ENCODE measurements at regions not wholly inside any gene's neighbourhood (a gene's known extent, or its start where the extent isn't known, plus 50 kb on each side); places are given as distances from the start of the nearest gene placed in this dataset.

- peaks cover 0 to 4% of the 10 kb centered on the region in 2 experiments; a peak in 3 of 5 replicates for H3K9me3 Mint-ChIP-seq
- no peak overlapping the region for H2BK120ac ChIP-seq (ENCODE audit: low read depth, low read length, poor library complexity, severe bottlenecking)
- no peak overlapping the region for H3K23ac ChIP-seq (ENCODE audit: insufficient read length, low read depth, low read length)
- no peaks in the 10 kb centered on the region for H3K23me2 ChIP-seq (ENCODE audit: insufficient read length, low read depth, low read length, poor library complexity, severe bottlenecking)
- H3K4me1 Mint-ChIP-seq, result peaks cover 12 to 18% of the 10 kb centered on the region in 2 experiments; a peak in 3 of 4 replicates
- no peak overlapping the region for H4K91ac ChIP-seq (ENCODE audit: insufficient read length, low read depth, low read length)
- no peak overlapping the region for H4K5ac ChIP-seq (ENCODE audit: insufficient read length, low read depth, low read length)
- no peak overlapping the region for H4K8ac ChIP-seq (replicated peaks; ENCODE audit: insufficient read length, low read depth, low read length)
- H3K14ac ChIP-seq (ENCODE audit: insufficient read depth, low read length), result no peak overlapping the region
- H2AFZ ChIP-seq (ENCODE audit: low read length), result no peak overlapping the region
- H3K27ac Mint-ChIP-seq, result no peak overlapping the region
- H2BK20ac ChIP-seq (ENCODE audit: low read depth, low read length, poor library complexity, severe bottlenecking), result no peak overlapping the region
- H3K18ac ChIP-seq (ENCODE audit: insufficient read length, low read depth, low read length), result no peak overlapping the region
- DNase-seq, result no peak
- no peaks in the 10 kb centered on the region for H3K79me1 ChIP-seq (ENCODE audit: insufficient read depth, low read depth, low read length, poor library complexity, severe bottlenecking)
- H3K4me1 ChIP-seq (ENCODE audit: insufficient read depth, low read length), result peaks cover 3% of the 10 kb centered on the region
- no peak for TF ChIP-seq CTCF (conservative IDR thresholded peaks at IDR 0.05)
- H3K27me3 ChIP-seq (ENCODE audit: insufficient read depth, low read length), result no peaks in the 10 kb centered on the region
- no peaks in the 10 kb centered on the region; the same call in 1 of the 2 replicates for H3K79me2 ChIP-seq (ENCODE audit: insufficient read depth, low read length)
- H3K36me3 Mint-ChIP-seq (ENCODE audit: insufficient read depth in 1 of 3, low read depth in 3 of 3), result peaks cover 0 to 5% (median 0%) of the 10 kb centered on the region in 3 experiments; a peak in 1 of 7 replicates
- H2BK12ac ChIP-seq (ENCODE audit: insufficient read length, low read depth, low read length), result no peak overlapping the region
- no peaks in the 10 kb centered on the region for H3K9me3 ChIP-seq (ENCODE audit: control insufficient read depth, low read depth, low read length)
- no peak overlapping the region for H2BK15ac ChIP-seq (ENCODE audit: low read depth, low read length)
- no peak overlapping the region for H2AK5ac ChIP-seq (ENCODE audit: insufficient read length, low read length)
- H3K27ac ChIP-seq (ENCODE audit: insufficient read length, low read depth, low read length), result no peak overlapping the region
- no peaks in the 10 kb centered on the region for H4K20me1 ChIP-seq (ENCODE audit: control insufficient read depth, insufficient read depth, insufficient read length)
- H3K4ac ChIP-seq (ENCODE audit: low read depth, low read length), result no peak overlapping the region
- H3K4me2 ChIP-seq (ENCODE audit: insufficient read depth, insufficient read length, low read length), result no peak overlapping the region
- no peak overlapping the region for H3K56ac ChIP-seq (ENCODE audit: insufficient read length, low read depth, low read length)
- H3K4me3 Mint-ChIP-seq, result no peak overlapping the region
- H3K27me3 Mint-ChIP-seq (ENCODE audit: low read depth), result no peaks in the 10 kb centered on the region
- no peak overlapping the region for H3K9ac ChIP-seq (ENCODE audit: extremely low read depth, insufficient read length, low read length)
- WGBS (ENCODE audit: extremely low coverage, insufficient read length, low lambda C conversion rate), result no CpG with 5 or more reads among the region's 2 CpGs
- no peak overlapping the region for H2BK5ac ChIP-seq (ENCODE audit: insufficient read length, low read length)
- H3T11ph ChIP-seq (ENCODE audit: low read length), result no peak overlapping the region
Observed at GRCh38 chr2:150375333-150375732, 112.1 kb downstream of the RND3 start.
